ENCODE measurements at regions not wholly inside any gene's neighbourhood (a gene's known extent, or its start where the extent isn't known, plus 50 kb on each side); places are given as distances from the start of the nearest gene placed in this dataset.

DNA sequence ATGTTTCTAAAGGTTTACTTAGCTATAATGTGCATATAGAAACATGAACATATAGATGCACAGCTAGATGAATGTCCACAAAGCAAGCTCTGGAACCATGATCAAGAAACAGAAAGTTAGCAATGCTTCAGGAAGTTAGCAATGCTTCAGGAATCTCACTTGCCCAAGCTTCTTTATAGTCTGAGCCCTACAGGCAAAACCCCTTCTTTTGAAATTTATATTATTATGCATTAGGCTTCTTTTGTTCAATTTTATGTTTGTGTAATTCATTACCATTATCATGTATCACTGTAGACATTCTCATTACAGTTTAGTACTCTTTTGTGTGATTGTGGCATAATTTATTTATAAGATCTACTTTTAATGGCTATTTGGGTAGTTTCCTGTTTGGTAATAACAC lies 286.4 kb upstream of the BCHE start:
- no peaks in the 10 kb centered on the region for H3K36me3 Mint-ChIP-seq
- DNase-seq = no peak
- no peaks in the 10 kb centered on the region for H3K4me1 Mint-ChIP-seq

GRCh38 chr3:166123088-166123487 lies 285.9 kb upstream of the BCHE start:
- Mint-ChIP-seq H3K27me3 (no peaks in the 10 kb centered on the region), H3K4me3 (no peak overlapping the region), H3K27ac (no peak overlapping the region), H3K4me1 (no peaks in the 10 kb centered on the region), H3K36me3 (no peaks in the 10 kb centered on the region), H3K9me3 (peaks cover 6 to 7% of the 10 kb centered on the region in 2 donors)
- DNase-seq = no peak
- no peak for ATAC-seq (replicated peaks)

More for the DNA sequence above, 286.4 kb upstream of the BCHE start:
- Mint-ChIP-seq H3K27ac (no peak overlapping the region), H3K4me3 (no peak overlapping the region), H3K27me3 (no peaks in the 10 kb centered on the region), H3K9me3 (peaks cover 4 to 6% of the 10 kb centered on the region in 2 donors)
- ATAC-seq (replicated peaks) = no peak

DNA sequence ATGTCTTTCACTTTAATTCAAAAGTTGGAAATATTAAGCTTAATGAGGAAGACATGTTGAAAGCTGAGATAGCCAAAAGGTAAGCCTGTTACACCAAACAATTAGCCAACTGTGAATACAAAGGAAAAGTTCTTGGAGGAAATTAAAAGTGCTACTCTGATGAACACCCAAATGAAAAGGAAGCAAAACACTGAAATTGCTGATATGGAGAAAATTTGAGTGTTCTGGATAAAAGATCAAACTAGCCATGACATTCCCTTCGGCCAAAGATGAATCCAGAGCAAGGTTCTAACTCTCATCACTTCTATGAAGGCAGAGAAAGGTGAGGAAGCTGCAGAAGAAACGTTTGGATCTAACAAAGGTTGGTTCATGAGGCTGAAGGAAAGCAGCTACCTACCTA lies 280.8 kb upstream of the BCHE start:
- Mint-ChIP-seq H3K27me3 (no peaks in the 10 kb centered on the region), H3K9me3 (peaks cover 2 to 6% of the 10 kb centered on the region in 2 donors), H3K4me1 (no peaks in the 10 kb centered on the region), H3K27ac (no peak overlapping the region), H3K4me3 (no peak overlapping the region), H3K36me3 (no peaks in the 10 kb centered on the region)
- DNase-seq (no peak), ATAC-seq (replicated peaks) (no peak)

GRCh38 chr3:166114448-166114847 lies 277.2 kb upstream of the BCHE start:
- H3K27me3 Mint-ChIP-seq = no peaks in the 10 kb centered on the region
- no peak for ATAC-seq (replicated peaks)
- no peak for DNase-seq
- H3K9me3 Mint-ChIP-seq = peaks cover 4 to 6% of the 10 kb centered on the region in 2 donors
- no peak overlapping the region for H3K27ac Mint-ChIP-seq
- no peaks in the 10 kb centered on the region for H3K4me1 Mint-ChIP-seq
- H3K36me3 Mint-ChIP-seq = no peaks in the 10 kb centered on the region
- no peak overlapping the region for H3K4me3 Mint-ChIP-seq

DNA sequence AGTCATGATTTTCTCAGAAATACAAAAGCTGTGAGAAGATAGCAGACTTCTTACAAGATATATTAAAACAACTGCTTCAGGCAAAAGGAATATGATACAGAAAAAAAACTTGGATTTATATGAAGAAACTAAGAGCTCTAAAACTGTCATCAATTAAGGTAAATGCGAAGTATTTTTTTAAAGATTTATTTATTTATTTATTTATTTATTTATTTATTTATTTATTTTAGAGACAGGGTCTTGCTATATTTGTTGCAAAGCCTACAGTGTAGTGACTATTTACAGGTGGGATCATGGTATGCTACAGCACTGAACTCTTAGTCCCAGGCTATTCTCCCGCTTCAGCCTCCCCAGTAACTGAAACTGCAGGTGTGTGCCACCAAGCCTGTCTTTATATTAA lies 274.3 kb upstream of the BCHE start:
- Mint-ChIP-seq H3K4me3 (no peak overlapping the region), H3K27me3 (no peaks in the 10 kb centered on the region), H3K36me3 (no peaks in the 10 kb centered on the region), H3K9me3 (peaks cover 0 to 2% of the 10 kb centered on the region in 2 donors), H3K4me1 (no peaks in the 10 kb centered on the region), H3K27ac (no peak overlapping the region)
- no peak for ATAC-seq (replicated peaks)
- DNase-seq = no peak

- ATAC-seq (replicated peaks) = no peak
- DNase-seq = no peak
- Mint-ChIP-seq H3K4me1 (no peaks in the 10 kb centered on the region), H3K9me3 (peaks cover 0 to 2% of the 10 kb centered on the region in 2 donors), H3K4me3 (no peak overlapping the region), H3K36me3 (no peaks in the 10 kb centered on the region), H3K27ac (no peak overlapping the region), H3K27me3 (no peaks in the 10 kb centered on the region)
Observed at GRCh38 chr3:166110102-166110501, 272.9 kb upstream of the BCHE start.

DNA sequence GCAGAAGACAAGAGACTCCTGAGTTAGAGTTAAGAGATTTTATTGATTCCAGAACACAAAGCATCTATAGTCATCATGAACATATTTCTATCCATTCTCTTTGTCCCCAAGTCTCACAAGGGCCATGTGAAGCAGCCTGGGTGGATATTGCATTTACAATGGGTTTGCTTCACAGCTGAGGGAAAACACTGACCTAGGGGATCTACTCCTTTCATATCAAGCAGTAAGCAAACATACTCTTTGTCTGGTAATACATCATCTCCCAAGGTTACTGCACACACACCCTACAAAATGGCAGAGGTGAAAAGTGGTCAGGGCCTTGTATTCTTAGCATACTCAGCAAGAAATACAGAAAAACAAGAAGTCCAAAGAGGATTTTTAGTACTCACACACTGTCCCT lies 267.7 kb upstream of the BCHE start:
- Mint-ChIP-seq H3K27me3 (no peaks in the 10 kb centered on the region), H3K9me3 (no peaks in the 10 kb centered on the region), H3K27ac (no peak overlapping the region), H3K36me3 (no peaks in the 10 kb centered on the region), H3K4me1 (no peaks in the 10 kb centered on the region), H3K4me3 (no peak overlapping the region)
- DNase-seq (no peak), ATAC-seq (replicated peaks) (no peak)

DNA sequence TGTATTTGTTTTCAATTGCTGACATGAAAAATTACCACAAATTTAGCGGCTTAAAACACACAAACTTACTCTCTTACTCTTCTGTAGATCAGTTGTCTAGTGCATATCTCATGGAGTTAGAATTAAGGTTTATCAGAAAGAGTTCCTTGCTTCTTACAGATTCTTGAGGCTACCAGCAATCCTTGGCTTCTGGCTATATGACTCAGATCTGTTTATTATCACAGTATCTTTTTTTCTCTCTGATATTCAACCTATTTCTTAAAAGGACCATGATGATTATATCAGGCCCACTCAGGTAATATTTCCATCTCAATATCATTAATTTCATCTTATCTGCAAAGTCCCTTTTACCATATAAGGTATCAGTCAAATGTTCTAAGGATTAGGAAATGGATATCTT lies 263.5 kb upstream of the BCHE start:
- Mint-ChIP-seq H3K9me3 (peaks cover 0 to 3% of the 10 kb centered on the region in 2 donors), H3K36me3 (no peaks in the 10 kb centered on the region), H3K27me3 (no peaks in the 10 kb centered on the region), H3K27ac (no peak overlapping the region), H3K4me3 (no peak overlapping the region), H3K4me1 (no peaks in the 10 kb centered on the region)
- no peak for DNase-seq
- no peak for ATAC-seq (replicated peaks)

GRCh38 chr3:166089575-166089974 lies 252.4 kb upstream of the BCHE start:
- no peak for ATAC-seq (replicated peaks)
- H3K4me1 Mint-ChIP-seq = no peaks in the 10 kb centered on the region
- H3K27ac Mint-ChIP-seq = no peak overlapping the region
- no peaks in the 10 kb centered on the region for H3K27me3 Mint-ChIP-seq
- no peak for DNase-seq
- peaks cover 4 to 12% of the 10 kb centered on the region in 2 donors for H3K9me3 Mint-ChIP-seq
- H3K4me3 Mint-ChIP-seq = no peak overlapping the region
- no peaks in the 10 kb centered on the region for H3K36me3 Mint-ChIP-seq

DNA sequence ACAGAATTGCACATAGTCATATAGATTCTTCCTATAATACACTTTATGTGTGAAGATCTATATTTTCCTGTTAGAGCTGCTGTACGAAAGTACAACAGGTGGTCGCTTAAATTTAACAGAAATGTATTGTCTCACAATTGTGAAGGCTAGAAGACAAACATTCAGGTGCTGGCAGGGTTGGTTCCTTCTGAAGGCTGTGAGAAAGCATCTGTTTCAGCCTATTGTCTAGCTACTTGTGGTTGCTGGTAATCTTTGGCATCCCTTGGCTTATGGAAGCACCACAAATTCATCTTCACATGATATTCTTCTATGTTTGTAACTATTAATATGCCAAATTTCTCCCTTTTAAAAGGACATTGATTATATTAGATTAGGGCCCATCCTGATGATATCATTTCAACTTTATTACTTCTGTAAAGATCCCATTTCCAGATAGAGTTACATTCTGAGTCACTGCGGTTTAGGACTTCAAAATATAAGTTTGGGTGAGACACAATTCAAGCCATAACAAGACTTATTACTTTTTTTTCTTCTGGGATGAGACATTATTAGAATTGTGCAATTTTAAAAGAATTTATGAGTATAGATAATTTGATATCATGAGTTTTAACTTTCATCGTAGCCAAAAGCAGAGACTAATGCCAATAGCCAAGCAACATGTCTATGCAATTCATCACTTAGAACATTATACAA lies 248.1 kb upstream of the BCHE start:
- Mint-ChIP-seq H3K4me1 (no peaks in the 10 kb centered on the region), H3K27me3 (no peaks in the 10 kb centered on the region), H3K36me3 (no peaks in the 10 kb centered on the region), H3K9me3 (peaks cover 2 to 3% of the 10 kb centered on the region in 2 donors), H3K4me3 (no peak overlapping the region), H3K27ac (no peak overlapping the region)
- DNase-seq (no peak), ATAC-seq (replicated peaks) (no peak)

DNA sequence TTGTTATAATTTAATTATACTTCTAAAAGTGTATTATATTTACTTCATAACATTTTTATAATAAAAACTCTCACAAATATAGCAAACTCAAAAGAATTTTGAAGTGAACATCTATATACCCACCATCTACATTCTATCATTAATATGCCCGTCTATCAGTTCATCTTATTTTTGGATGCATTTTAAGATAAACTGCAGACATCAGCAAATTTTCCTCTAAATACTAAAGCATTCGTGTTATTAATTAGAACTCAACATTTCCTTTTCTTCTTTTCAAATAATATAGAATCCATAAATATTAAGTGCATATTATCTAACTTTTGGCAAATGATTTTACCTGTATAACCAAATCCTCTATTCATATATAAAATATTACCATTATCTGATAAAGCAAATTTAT lies 242.9 kb upstream of the BCHE start:
- ATAC-seq (replicated peaks) = no peak
- Mint-ChIP-seq H3K27ac (no peak overlapping the region), H3K4me1 (no peaks in the 10 kb centered on the region), H3K27me3 (no peaks in the 10 kb centered on the region), H3K36me3 (no peaks in the 10 kb centered on the region), H3K9me3 (no peaks in the 10 kb centered on the region), H3K4me3 (no peak overlapping the region)
- DNase-seq = no peak

- H3K27me3 Mint-ChIP-seq = no peaks in the 10 kb centered on the region
- no peaks in the 10 kb centered on the region for H3K4me1 Mint-ChIP-seq
- H3K9me3 Mint-ChIP-seq = peaks cover 0 to 7% of the 10 kb centered on the region in 2 donors
- H3K36me3 Mint-ChIP-seq = no peaks in the 10 kb centered on the region
- no peak overlapping the region for H3K27ac Mint-ChIP-seq
- no peak overlapping the region for H3K4me3 Mint-ChIP-seq
- ATAC-seq (replicated peaks) (peak; percentile 12 to 29), DNase-seq (no peak)
Observed at GRCh38 chr3:166071831-166072230, 234.6 kb upstream of the BCHE start.

DNA sequence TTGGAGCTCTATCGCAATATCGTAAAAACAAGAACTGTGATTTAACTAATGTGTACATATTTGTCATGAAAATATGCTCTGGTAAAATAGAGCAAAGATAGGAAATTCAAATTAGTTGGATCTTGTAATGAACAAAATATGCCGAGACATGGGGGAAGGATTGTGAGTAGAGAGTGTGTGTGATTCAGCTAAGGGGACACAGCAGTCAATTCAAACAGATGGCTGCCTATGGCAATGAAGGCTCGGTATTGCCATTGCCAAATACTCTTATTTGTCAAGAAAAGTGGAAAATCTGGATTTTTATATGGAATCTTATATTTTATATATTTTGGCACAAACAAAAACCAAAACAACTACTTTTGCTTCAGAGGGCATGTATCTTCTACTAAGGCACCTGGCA lies 227.3 kb upstream of the BCHE start:
- Mint-ChIP-seq H3K36me3 (no peaks in the 10 kb centered on the region), H3K4me3 (no peak overlapping the region), H3K4me1 (no peaks in the 10 kb centered on the region), H3K27ac (no peak overlapping the region), H3K27me3 (no peaks in the 10 kb centered on the region), H3K9me3 (peaks cover 0 to 2% of the 10 kb centered on the region in 2 donors)
- ATAC-seq (replicated peaks) (no peak), DNase-seq (no peak)

GRCh38 chr3:166060789-166061479 lies 223.7 kb upstream of the BCHE start:
- Mint-ChIP-seq H3K27ac (no peak overlapping the region), H3K27me3 (no peaks in the 10 kb centered on the region), H3K36me3 (no peaks in the 10 kb centered on the region), H3K4me3 (no peak overlapping the region), H3K4me1 (no peaks in the 10 kb centered on the region), H3K9me3 (peaks cover 0 to 1% of the 10 kb centered on the region in 2 donors)
- ATAC-seq (replicated peaks) = peak; percentile 14 to 42
- no peak for DNase-seq

- no peak overlapping the region for H3K27ac Mint-ChIP-seq
- H3K27me3 Mint-ChIP-seq = no peaks in the 10 kb centered on the region
- DNase-seq (no peak), ATAC-seq (replicated peaks) (no peak)
- H3K4me1 Mint-ChIP-seq = no peaks in the 10 kb centered on the region
- H3K4me3 Mint-ChIP-seq = no peak overlapping the region
- H3K9me3 Mint-ChIP-seq = peaks cover 6 to 7% of the 10 kb centered on the region in 2 donors
- H3K36me3 Mint-ChIP-seq = no peaks in the 10 kb centered on the region
Observed at GRCh38 chr3:166052440-166052839, 215.2 kb upstream of the BCHE start.
